GM21529 (cell line): ENCODE measurements at regions not wholly inside any gene's neighbourhood (a gene's known extent, or its start where the extent isn't known, plus 50 kb on each side); places are given as distances from the start of the nearest gene placed in this dataset.
"Not testable (repeated sequence)": the region's sequence is repeated elsewhere in the genome, so short reads cannot be mapped to it uniquely, and the experiment has no call there.

Source experiments
- ATAC-seq: cut with Tn5 transposase; IDR thresholded peaks from one replicate; pipeline ENCODE4 v1.9.1; 2021; ENCODE audit not compliant: unreplicated experiment

DNA sequence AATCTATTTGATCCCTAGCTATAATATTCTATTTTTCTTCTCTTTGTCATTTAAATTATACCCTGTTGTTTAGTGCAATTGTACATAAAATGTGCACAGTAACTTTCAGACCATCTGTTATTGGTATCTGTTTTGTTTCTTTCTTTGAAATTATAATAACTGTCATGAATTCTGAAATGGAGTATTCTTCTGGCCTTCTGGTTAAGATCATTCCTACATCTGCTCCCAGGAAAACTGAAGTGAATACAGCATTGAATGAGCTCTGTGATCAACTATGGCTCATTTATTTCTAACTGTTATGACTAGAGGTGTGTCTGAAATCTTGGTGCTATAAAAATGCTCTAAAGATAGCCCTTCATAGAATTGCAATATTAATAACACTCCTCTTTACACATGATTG lies 788.4 kb upstream of the TMEFF2 start:
- ATAC-seq = no peak

DNA sequence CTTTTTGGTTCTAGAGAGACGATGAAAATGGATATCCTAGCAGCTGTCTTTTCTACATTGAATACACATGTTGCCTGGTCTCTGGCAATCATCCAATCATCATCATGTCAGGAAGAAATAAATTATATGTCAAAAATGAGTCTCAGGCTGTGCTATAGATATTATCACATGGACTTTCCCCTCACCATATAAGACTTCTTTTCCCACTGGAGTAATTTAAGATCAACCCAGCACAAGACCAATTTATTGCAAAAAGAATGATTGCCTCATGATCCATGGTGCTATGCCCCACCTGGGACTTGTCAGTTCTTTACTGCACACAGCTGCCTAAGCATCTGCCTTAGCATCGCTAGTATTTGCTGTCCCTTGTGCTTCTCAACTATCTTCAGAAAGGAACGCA lies 783.7 kb upstream of the TMEFF2 start:
- ATAC-seq = no peak

DNA sequence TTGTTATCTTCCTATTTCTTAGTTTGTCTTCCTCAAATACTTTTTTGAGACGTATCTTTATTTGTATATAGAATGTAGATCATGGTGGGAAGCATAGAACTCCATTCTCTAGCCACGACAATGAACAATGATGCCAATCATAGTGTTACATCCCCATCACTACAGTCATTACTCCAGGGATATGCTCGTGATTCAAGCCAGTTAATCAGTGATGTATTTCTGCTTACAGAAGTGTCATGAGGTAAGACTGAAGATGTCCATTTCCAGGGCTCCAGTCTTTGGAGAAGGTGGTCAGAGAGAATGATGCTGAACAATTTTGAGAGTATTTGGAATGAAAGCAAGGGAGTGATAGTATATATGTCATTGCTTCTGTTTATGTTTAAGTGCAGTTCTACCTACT lies 777.2 kb upstream of the TMEFF2 start:
- ATAC-seq = no peak

DNA sequence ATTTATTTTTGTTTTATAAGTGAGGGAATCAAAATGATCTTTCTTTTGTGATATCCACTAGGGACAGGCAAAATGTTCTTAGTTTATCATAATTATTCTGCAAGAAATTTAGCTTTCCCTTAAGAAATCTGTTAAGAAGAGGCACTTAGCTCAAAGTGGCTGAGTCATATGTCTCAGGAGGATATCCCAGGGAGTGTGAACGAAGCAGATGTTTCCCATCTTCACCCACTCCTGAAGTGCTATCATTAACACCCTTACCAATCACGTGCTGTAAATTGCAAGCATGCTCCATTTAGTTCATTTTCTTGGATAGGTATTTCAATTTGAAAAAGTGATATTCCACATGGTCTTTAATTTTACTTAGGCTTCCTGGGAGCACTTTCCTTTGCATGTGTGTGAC lies 774.3 kb upstream of the TMEFF2 start:
- no peak for ATAC-seq

DNA sequence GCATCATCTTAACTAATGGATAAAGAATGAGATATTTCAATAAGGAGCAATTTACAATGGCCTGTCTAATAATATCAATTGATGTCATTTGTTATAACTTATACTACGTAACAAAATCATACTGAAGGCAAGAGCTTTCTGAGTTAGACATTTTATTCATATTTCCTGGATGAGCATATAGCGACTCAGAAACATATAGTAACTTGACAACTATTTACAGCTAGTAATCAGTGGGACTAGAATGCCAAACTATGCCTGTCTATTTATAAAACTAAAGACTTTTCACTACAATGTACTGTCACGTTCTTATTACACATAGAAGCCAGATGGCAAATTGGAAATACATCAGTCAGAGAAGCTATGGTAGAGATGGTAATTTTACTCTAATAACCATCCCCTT lies 766.2 kb upstream of the TMEFF2 start:
- no peak for ATAC-seq

DNA sequence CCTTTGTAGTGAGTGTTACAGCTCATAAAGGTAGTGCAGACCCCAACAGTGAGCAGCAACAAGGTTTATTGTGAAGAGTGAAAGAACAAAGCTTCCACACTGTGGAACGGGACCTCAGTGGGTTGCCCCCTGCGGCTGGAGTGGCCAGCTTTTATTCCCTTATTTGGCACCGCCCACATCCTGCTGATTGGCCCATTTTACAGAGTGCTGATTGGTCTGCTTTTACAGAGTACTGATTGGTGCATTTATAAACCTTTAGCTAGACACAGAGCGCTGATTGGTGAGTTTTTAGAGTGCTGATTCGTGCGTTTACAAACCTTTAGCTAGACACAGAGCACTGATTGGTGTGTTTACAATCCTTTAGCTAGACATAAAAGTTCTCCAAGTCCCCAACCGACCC lies 763.9 kb upstream of the TMEFF2 start:
- not testable (repeated sequence) for ATAC-seq

DNA sequence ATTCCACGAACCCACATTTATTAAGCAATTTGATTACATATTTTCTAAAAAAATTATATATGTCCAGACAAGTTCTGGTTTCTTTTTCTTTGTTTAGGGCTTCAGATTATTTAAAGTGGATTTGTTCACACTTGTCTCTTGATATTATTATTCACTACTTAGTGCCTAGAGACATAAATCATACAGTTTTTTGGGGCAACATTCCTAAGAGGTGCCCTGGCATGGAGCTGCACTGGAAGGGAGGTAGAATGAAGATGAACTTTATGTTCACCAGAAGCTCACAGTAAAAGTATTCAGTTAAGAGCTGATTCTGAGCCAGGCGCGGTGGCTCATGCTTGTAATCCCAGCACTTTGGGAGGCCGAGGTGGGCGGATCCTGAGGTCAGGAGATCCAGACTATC lies 762.7 kb upstream of the TMEFF2 start:
- ATAC-seq = no peak

DNA sequence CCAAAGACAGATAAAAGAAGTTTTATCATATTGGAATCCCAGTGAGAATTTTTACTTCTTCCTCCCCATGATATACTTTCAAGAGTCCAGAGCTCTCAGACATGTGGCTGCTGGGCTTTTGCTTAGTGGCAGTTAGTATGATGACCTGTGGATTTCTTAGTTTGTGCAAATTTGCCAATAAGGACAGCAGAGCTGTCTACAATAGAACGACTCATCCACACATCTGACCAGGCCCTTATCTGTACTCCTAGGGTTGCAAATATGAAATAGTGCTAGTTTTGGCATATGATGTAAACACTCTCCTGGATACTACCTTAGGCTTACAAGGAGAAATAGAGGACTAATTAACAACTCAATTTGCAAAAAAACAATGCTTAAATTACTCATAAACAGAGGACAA lies 758.4 kb upstream of the TMEFF2 start:
- ATAC-seq = no peak

DNA sequence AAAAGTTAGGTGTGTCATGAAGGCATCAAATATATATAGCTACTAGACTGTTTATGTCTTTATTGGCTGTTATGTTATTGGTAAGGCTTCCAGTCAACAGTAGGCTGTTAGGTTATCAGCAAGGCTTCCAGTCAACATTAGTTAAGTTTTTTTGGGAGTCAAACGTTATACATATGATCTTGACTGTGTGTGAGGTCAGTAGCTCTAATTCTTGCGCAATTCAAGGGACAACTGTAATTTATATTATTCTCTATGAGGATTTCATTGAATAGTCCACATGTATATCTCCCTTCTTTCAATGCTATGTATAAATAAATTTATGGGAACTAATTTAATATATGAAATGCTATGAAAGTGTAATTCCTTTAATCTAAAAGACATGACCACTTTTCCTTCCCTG lies 757.5 kb upstream of the TMEFF2 start:
- ATAC-seq = no peak

DNA sequence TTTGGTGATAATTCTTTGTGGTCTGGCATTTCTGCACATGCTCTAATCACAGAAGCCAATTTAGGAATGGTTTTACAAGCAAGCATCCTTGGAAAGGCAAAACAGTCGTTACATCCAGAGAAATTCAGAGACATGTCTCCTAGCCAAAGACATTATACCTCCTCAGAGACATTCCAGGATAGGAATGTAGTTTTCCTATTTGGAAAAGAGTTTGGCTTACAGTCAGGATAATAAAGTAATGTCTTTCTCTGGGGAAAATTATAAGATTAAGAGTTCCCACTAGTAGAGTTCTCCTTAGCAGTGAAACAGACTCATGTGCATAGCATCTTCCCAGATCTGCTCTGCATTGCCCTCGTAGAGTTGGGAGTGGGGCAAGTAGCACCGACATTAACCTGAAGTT lies 753.6 kb upstream of the TMEFF2 start:
- ATAC-seq = no peak

DNA sequence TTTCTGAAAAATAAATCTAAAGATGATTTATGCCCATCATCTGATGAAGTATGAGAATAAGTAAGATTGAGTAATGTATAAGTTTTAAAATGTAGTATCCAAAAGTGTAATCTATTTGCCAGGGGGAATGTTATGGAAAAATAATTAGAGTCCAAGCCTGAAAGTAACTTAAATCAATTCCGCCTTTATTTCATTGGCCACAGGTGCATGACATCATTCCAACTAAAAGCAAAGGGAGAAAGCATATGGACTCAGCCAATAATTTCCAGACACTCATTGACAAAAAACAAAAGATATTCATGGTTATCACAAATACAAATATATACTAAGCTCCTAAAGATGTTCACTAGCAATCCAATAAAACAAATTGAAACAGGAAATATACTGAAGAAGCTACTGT lies 752.6 kb upstream of the TMEFF2 start:
- no peak for ATAC-seq

DNA sequence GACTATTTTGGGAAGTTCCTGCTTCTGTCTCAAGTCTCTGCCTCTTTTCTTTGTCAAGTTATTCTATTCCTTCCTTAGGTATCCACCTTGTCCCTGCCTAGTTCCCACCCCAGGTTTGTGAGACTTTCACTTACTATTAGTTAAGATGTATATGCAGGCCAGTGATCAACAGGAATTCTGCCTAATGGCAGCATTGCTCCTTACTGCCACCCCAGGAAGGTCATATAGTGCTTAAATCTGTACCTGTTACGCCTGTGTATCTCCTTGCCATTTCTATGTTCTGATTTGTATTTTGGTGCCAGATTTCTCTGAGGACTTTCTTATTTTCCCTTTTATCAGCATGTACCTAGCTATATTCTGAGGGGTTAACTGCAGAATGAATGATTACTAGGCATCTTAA lies 746.0 kb upstream of the TMEFF2 start:
- no peak for ATAC-seq

DNA sequence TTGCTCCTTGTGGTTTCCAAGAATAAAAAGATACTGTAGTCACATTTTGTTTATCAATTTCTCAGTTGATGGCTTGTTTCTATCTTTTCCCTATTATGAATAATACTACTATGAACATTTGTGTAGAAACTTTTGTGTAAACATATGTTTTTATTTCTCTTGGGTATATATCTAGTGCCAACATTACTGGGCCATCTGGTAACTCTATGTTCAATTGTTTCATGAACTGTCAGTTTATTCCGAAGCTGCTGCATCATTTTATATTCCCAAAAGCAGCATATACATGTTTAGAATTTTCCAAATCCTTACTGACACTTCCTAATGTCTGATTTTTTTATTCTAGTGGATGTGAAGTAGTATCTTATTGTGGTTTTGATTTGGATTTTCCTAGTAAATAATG lies 737.6 kb upstream of the TMEFF2 start:
- ATAC-seq = no peak

DNA sequence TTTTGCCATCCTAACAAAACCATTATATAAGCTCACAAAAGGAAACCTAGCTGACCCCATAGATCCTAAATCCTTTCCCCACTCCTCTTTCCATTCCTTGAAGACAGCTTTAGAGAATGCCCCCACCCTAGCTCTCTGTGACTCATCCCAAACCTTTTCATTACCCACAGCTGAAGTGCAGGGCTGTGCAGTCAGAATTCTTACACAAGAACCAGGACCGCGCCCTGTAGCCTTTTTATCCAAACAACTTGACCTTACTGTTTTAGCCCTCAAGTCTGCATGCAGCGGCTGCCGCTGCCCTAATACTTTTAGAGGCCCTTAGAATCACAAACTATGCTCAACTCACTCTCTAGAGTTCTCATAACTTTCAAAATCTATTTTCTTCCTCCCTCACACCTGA lies 726.9 kb upstream of the TMEFF2 start:
- not testable (repeated sequence) for ATAC-seq

DNA sequence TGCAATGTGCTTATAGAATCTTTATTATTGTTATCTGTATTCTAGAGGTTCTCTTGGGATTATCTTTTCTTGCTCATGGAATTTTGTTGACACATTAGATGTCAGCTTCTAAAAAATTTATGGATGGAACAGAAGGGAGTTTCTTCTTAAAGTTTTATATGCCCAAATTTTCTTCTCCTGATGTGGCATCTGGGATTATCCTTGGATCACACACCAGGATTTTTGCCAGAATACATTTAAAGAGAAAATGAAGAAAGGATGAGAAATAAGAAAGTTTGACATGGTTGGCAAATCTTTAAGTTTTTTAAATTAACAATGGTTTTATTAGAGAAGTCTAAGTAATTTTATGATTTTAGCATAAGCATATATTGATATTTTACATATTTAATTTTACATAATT lies 706.7 kb upstream of the TMEFF2 start:
- no peak for ATAC-seq

DNA sequence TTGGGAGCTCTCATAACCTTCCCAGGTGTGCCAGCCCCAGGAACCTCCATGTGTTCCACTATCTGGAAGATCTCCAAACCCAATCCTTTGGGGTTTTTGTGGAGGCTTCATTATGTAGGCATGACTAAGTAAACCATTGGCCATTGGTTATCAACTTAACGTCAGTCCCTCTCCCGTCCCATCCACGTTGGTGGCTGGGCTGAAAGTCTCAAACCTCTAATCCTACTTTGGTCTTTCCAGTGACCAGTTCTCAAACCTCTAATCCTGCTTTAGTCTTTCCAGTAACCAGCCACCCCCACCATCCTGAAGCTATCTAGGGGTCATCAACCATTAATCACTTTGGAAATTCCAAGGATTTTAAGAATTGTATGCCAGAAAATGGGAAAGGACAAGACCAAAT lies 704.7 kb upstream of the TMEFF2 start:
- no peak for ATAC-seq

DNA sequence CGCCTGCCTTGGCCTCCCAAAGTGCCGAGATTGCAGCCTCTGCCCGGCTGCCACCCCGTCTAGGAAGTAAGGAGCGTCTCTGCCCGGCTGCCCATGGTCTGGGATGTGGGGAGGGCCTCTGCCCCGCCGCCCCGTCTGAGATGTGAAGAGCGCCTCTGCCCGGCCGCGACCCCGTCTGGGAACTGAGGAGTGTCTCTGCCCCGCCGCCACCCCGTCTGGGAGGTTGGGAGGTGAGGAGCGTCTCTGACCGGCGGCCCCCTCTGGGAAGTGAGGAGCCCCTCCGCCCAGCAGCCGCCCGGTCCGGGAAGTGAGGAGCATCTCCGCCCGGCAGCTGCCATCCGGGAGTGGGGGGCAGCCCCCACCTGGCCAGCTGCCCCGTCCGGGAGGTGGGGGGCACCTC lies 699.2 kb upstream of the TMEFF2 start:
- not testable (repeated sequence) for ATAC-seq

DNA sequence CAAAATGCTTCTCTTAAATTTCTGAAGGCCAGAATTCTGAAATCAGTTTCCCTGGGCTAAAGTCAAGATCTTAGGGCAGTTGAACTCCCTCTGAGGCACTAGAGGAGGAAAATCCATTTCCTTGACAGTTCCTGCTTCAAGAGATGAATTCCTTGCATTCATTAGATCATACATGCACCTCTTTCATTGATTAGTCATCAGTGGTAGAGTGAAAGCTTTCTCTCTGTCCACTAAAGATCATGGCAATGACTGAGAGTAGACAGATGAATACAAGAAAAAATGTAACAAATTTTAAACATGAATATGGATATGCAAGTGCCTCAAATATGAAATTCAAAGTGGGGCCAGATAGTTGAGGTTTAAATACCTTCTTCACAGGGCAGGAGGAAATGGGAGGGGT lies 693.4 kb upstream of the TMEFF2 start:
- ATAC-seq = no peak

DNA sequence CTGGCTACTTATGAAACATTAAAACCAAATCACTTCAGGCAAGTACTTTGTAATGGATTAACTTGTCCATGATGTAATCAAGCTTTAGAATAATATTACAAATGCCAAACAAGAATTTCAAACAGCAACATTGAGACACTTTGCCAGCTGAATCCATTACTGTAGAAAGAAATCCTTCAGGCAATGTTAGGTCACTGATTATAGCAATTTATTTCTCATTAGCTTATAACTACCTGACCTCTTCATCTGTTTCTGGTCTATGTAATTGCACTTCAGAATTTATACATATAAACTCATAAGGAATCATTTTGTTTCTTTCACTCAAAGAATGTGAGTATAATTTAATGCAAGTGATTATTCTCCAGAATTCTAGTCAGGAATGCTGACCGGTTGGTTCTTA lies 692.6 kb upstream of the TMEFF2 start:
- no peak for ATAC-seq

DNA sequence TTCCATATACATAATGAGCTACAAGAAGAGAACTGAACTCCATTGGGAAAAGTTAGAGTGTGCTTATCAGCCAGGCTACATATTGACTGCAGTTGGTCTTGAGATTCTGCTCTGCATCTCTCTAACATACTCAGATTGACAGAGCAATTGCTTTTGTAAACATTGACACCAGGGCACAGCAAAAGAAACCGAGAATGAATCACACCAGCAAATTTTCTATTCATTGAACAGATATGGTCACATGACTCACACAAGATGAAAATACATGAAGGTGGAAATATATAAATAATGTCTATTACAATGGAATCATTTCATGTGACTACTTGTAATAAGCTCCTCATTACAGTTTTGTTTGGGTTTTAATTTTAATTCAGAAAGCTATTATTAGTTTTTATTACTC lies 691.9 kb upstream of the TMEFF2 start:
- ATAC-seq = no peak

DNA sequence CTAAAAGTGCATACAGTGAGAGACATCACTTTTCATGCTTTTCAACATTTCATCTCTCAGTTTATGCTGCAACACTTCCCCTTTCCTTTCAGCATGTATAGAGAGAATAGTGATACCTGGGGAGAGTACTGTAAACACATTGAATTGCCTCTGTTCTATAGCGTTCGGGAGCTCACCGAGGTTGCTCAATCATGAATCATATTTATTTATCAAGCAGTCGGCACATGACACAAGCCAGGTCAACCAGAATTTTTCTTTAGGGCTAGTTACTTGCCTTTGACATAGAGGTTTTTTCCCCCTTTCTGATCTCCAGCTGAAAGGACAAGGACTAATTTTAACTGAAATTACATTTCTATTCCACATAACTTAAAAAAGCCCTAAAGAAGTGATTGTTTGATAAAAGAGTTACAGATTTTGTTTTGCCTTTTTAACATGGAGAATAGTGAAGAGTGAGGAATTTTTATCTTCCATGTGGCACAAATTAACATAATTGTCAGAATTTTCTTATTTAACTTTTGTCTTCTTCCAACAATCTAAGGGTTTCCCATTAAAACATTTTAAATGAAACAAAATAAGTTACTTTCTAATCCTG lies 690.9 kb upstream of the TMEFF2 start:
- no peak for ATAC-seq

DNA sequence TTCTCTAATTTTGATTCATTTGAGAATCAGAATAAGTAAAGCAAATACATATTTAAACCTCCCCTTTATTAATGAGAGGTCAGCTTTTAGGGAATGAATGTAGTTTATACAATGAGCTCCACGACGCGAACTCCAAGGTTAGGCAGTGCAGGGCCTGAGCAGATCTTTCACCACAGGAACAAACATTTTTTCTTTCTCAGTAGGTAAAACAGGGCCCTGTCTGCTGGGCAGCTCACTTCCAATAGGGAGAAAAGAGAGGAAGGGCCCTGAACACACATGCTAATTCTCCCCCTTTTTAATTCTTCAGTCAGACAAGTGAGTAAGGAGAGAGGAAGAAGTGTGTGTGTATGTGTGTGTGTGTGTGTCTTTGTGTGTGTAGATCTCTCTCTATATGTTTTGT lies 682.4 kb upstream of the TMEFF2 start:
- no peak for ATAC-seq

DNA sequence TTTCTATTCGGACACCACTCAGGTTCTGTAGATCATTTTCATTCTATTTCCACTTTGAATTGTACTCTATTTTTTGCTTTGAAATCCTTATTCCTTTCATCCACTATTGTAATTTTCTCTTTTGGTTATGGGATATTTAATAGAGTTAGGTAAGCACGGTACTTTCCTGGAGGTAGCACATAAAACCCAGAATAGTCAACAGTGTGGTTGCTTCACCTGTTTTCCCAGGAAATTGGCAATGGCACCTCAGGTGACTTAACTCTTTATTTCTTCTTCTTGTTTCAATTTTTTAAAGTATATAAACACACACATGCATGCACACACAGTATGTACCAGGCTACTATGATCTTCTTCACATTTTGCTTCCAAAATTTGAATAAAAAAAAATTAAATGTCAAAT lies 682.0 kb upstream of the TMEFF2 start:
- ATAC-seq = no peak

DNA sequence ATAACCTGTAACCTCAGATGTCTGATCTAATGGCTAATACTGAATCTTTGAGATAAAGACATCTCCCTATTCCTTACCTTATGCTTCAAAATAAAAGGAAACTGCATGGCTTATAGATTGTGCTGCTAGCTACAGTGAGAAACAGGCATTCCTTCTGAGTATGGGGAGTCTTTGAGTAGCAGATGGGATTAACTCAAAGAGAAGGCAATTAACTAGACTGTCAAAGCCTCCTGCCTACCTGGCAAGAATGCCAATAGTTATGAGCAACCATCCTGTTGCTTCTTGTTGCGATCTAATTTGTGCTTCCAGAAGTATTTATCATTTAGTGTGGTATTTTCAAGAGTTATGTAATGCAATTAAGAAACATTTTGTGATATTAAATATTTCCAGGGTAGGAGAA lies 660.0 kb upstream of the TMEFF2 start:
- ATAC-seq = no peak
